Endometrial microvascular endothelial cells (primary cell): ENCODE measurements at regions not wholly inside any gene's neighbourhood (a gene's known extent, or its start where the extent isn't known, plus 50 kb on each side); places are given as distances from the start of the nearest gene placed in this dataset.
"Not testable (repeated sequence)": the region's sequence is repeated elsewhere in the genome, so short reads cannot be mapped to it uniquely, and the experiment has no call there.

Source experiments
- in situ Hi-C: cut with HindIII; loops from 2 replicates; pipeline ENCODE4 v1.10.0; 2017; ENCODE audit warnings: low sequenced_read_pairs, low pct_unique_long_range_greater_than_20kb; ENCODE audit errors: inconsistent ontology term

- in situ Hi-C loops = no loop called here
Observed at GRCh38 chr1:82094136-82094535, 293.4 kb downstream of the ADGRL2 start.

- in situ Hi-C loops = no loop called here
Observed at GRCh38 chr1:82091729-82092128, 291.0 kb downstream of the ADGRL2 start.

GRCh38 chr1:82091265-82091664 is 290.5 kb downstream of the ADGRL2 start:
- in situ Hi-C loops = no loop called here

- in situ Hi-C loops = no loop called here
Observed at GRCh38 chr1:82090104-82090503, 289.4 kb downstream of the ADGRL2 start.

- in situ Hi-C loops = no loop called here
Observed at GRCh38 chr1:82086739-82087138, 286.0 kb downstream of the ADGRL2 start.

- in situ Hi-C loops = no loop called here
Observed at GRCh38 chr1:82079607-82080006, 278.9 kb downstream of the ADGRL2 start.

GRCh38 chr1:82073659-82074058 is 272.9 kb downstream of the ADGRL2 start:
- in situ Hi-C loops = no loop called here

GRCh38 chr1:82073071-82073470 is 272.3 kb downstream of the ADGRL2 start:
- in situ Hi-C loops = no loop called here

- in situ Hi-C loops = no loop called here
Observed at GRCh38 chr1:82065916-82066315, 265.2 kb downstream of the ADGRL2 start.

GRCh38 chr1:82064691-82065090 is 264.0 kb downstream of the ADGRL2 start:
- in situ Hi-C loops = no loop called here

- in situ Hi-C loops = no loop called here
Observed at GRCh38 chr1:82062206-82062605, 261.5 kb downstream of the ADGRL2 start.

- in situ Hi-C loops = no loop called here
Observed at GRCh38 chr1:82059959-82060358, 259.2 kb downstream of the ADGRL2 start.

GRCh38 chr1:82057011-82057410 is 256.3 kb downstream of the ADGRL2 start:
- in situ Hi-C loops = no loop called here

- in situ Hi-C loops = not testable (repeated sequence)
Observed at GRCh38 chr1:82055375-82055774, 254.6 kb downstream of the ADGRL2 start.

GRCh38 chr1:82052563-82052962 is 251.8 kb downstream of the ADGRL2 start:
- in situ Hi-C loops = no loop called here

- in situ Hi-C loops = no loop called here
Observed at GRCh38 chr1:82048596-82048995, 247.9 kb downstream of the ADGRL2 start.

- in situ Hi-C loops = no loop called here
Observed at GRCh38 chr1:82045221-82045620, 244.5 kb downstream of the ADGRL2 start.

GRCh38 chr1:82044536-82044935 is 243.8 kb downstream of the ADGRL2 start:
- in situ Hi-C loops = no loop called here

GRCh38 chr1:82044111-82044510 is 243.4 kb downstream of the ADGRL2 start:
- in situ Hi-C loops = no loop called here

GRCh38 chr1:82042306-82043060 is 241.7 kb downstream of the ADGRL2 start:
- in situ Hi-C loops = no loop called here
